ENCODE measurements at regions not wholly inside any gene's neighbourhood (a gene's known extent, or its start where the extent isn't known, plus 50 kb on each side); places are given as distances from the start of the nearest gene placed in this dataset.

GRCh38 chr13:40331802-40332201 is 334.6 kb downstream of the FOXO1 start:
- Mint-ChIP-seq H3K36me3 (ENCODE audit: low read depth) (no peaks in the 10 kb centered on the region), H3K27ac (no peak overlapping the region), H3K4me3 (no peak overlapping the region), H3K27me3 (ENCODE audit: low read depth) (no peaks in the 10 kb centered on the region), H3K4me1 (no peaks in the 10 kb centered on the region), H3K9me3 (no peaks in the 10 kb centered on the region)
- no peak for TF ChIP-seq CTCF (IDR thresholded peaks at IDR 0.05; ENCODE audit: unreplicated experiment in 3 of 3)

GRCh38 chr13:40333226-40333625 is 333.2 kb downstream of the FOXO1 start:
- TF ChIP-seq CTCF (IDR thresholded peaks at IDR 0.05; ENCODE audit: unreplicated experiment in 3 of 3): no peak
- Mint-ChIP-seq H3K36me3 (ENCODE audit: low read depth) (no peaks in the 10 kb centered on the region), H3K4me1 (peaks cover 8% of the 10 kb centered on the region), H3K27me3 (ENCODE audit: low read depth) (no peaks in the 10 kb centered on the region), H3K9me3 (no peaks in the 10 kb centered on the region), H3K4me3 (no peak overlapping the region), H3K27ac (no peak overlapping the region)

- no peak overlapping the region for H3K27ac Mint-ChIP-seq
- H3K27me3 Mint-ChIP-seq (ENCODE audit: low read depth): no peaks in the 10 kb centered on the region
- no peaks in the 10 kb centered on the region for H3K36me3 Mint-ChIP-seq (ENCODE audit: low read depth)
- H3K4me1 Mint-ChIP-seq: peaks cover 15% of the 10 kb centered on the region
- no peak for TF ChIP-seq CTCF (IDR thresholded peaks at IDR 0.05; ENCODE audit: unreplicated experiment in 3 of 3)
- no peaks in the 10 kb centered on the region for H3K9me3 Mint-ChIP-seq
- H3K4me3 Mint-ChIP-seq: no peak overlapping the region
Observed at GRCh38 chr13:40334031-40334430, 332.4 kb downstream of the FOXO1 start.

- no peaks in the 10 kb centered on the region for H3K36me3 Mint-ChIP-seq (ENCODE audit: low read depth)
Observed at GRCh38 chr13:40334616-40335015, 331.8 kb downstream of the FOXO1 start.

GRCh38 chr13:40336228-40337221 is 329.9 kb downstream of the FOXO1 start:
- Mint-ChIP-seq H3K27ac (no peak overlapping the region), H3K9me3 (no peaks in the 10 kb centered on the region), H3K4me1 (peaks cover 38% of the 10 kb centered on the region), H3K36me3 (ENCODE audit: low read depth) (no peaks in the 10 kb centered on the region), H3K27me3 (ENCODE audit: low read depth) (no peaks in the 10 kb centered on the region), H3K4me3 (no peak overlapping the region)
- no peak for TF ChIP-seq CTCF (IDR thresholded peaks at IDR 0.05; ENCODE audit: unreplicated experiment in 3 of 3)

More at GRCh38 chr13:40334616-40335015, 331.8 kb downstream of the FOXO1 start:
- peaks cover 19% of the 10 kb centered on the region for H3K4me1 Mint-ChIP-seq
- no peaks in the 10 kb centered on the region for H3K27me3 Mint-ChIP-seq (ENCODE audit: low read depth)
- no peak overlapping the region for H3K4me3 Mint-ChIP-seq
- no peak overlapping the region for H3K27ac Mint-ChIP-seq
- no peak for TF ChIP-seq CTCF (IDR thresholded peaks at IDR 0.05; ENCODE audit: unreplicated experiment in 3 of 3)
- no peaks in the 10 kb centered on the region for H3K9me3 Mint-ChIP-seq
